HUES6 (cell line): ENCODE measurements at regions not wholly inside any gene's neighbourhood (a gene's known extent, or its start where the extent isn't known, plus 50 kb on each side); places are given as distances from the start of the nearest gene placed in this dataset.

Source experiments
- H3K27ac ChIP-seq: 2 replicates; pipeline ENCODE4 v1.7.0; 2013; ENCODE audit warnings: low read depth, mild to moderate bottlenecking, low read length, inconsistent platforms
- H3K27me3 ChIP-seq: 2 replicates; pipeline ENCODE4 v1.6.1; 2013; ENCODE audit warnings: low read length; ENCODE audit not compliant: control insufficient read depth, insufficient read depth
- H3K36me3 ChIP-seq: 2 replicates; pipeline ENCODE4 v1.6.1; 2013; ENCODE audit warnings: low read length; ENCODE audit not compliant: control insufficient read depth, insufficient read depth
- H3K4me1 ChIP-seq: 2 replicates; pipeline ENCODE4 v1.6.1; 2013; ENCODE audit warnings: low read length; ENCODE audit not compliant: control insufficient read depth, insufficient read depth
- H3K4me3 ChIP-seq: 2 replicates; pipeline ENCODE4 v1.5.1; 2013; ENCODE audit warnings: low read depth, low read length
- H3K9ac ChIP-seq: one replicate; pipeline ENCODE4 v1.6.1; 2013; ENCODE audit warnings: mild to moderate bottlenecking, low read length
- H3K9me3 ChIP-seq: 2 replicates; pipeline ENCODE4 v1.6.1; 2013; ENCODE audit warnings: low read depth, low read length; ENCODE audit not compliant: control insufficient read depth, insufficient read depth

GRCh38 chr6:8780653-8781052, 345.3 kb upstream of the SLC35B3 start:
- H3K4me1 ChIP-seq, result no peaks in the 10 kb centered on the region
- no peaks in the 10 kb centered on the region for H3K27me3 ChIP-seq
- no peak overlapping the region for H3K27ac ChIP-seq
- H3K9ac ChIP-seq, result no peak overlapping the region
- H3K9me3 ChIP-seq, result 0 out of 2 replicates have a peak, but pooled peaks cover 4% of the 10 kb centered on the region
- H3K36me3 ChIP-seq, result no peaks in the 10 kb centered on the region
- no peak overlapping the region for H3K4me3 ChIP-seq

- Histone ChIP-seq H3K9me3 (no peaks in the 10 kb centered on the region), H3K4me1 (peaks cover 2% of the 10 kb centered on the region; the same call in 1 of the 2 replicates), H3K36me3 (no peaks in the 10 kb centered on the region), H3K27ac (no peak overlapping the region), H3K27me3 (no peaks in the 10 kb centered on the region), H3K9ac (no peak overlapping the region), H3K4me3 (no peak overlapping the region)
Measured at GRCh38 chr6:8764733-8765132, 329.4 kb upstream of the SLC35B3 start.

DNA sequence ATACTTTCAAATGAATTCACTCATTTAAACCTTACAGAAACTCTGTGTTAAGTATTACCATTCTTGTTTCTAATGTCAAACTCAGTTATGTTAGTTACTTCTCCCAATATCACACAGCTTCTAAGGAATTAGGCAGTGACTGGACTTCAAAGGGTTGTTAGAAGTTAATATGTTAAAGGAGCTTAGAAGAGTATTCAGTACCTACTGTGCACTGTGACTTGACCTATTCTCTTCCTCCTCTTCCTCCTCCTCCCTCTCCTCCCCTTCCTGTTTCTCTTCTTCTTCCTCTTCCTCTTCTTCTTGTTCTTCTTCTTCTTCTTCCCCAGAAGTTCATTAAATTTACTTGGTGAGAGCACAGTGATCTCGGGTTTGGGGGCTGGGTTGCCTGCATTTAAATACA, 325.6 kb upstream of the SLC35B3 start:
- Histone ChIP-seq H3K9ac (no peak overlapping the region), H3K36me3 (no peaks in the 10 kb centered on the region), H3K4me1 (peaks cover 2% of the 10 kb centered on the region; the same call in 1 of the 2 replicates), H3K27ac (no peak overlapping the region), H3K4me3 (no peak overlapping the region), H3K9me3 (no peaks in the 10 kb centered on the region), H3K27me3 (no peaks in the 10 kb centered on the region)

- H3K27ac ChIP-seq, result no peak overlapping the region
- no peaks in the 10 kb centered on the region for H3K9me3 ChIP-seq
- peaks cover 2% of the 10 kb centered on the region; the same call in 1 of the 2 replicates for H3K4me1 ChIP-seq
- H3K9ac ChIP-seq, result no peak overlapping the region
- no peaks in the 10 kb centered on the region for H3K36me3 ChIP-seq
- no peak overlapping the region for H3K4me3 ChIP-seq
- H3K27me3 ChIP-seq, result no peaks in the 10 kb centered on the region
Measured at GRCh38 chr6:8758412-8758811, 323.1 kb upstream of the SLC35B3 start.

GRCh38 chr6:8750627-8751026, 315.3 kb upstream of the SLC35B3 start:
- H3K27ac ChIP-seq, result no peak overlapping the region
- H3K9me3 ChIP-seq, result no peaks in the 10 kb centered on the region
- no peak overlapping the region for H3K9ac ChIP-seq
- no peak overlapping the region for H3K4me3 ChIP-seq
- no peaks in the 10 kb centered on the region for H3K36me3 ChIP-seq
- H3K27me3 ChIP-seq, result no peaks in the 10 kb centered on the region
- H3K4me1 ChIP-seq, result no peaks in the 10 kb centered on the region

DNA sequence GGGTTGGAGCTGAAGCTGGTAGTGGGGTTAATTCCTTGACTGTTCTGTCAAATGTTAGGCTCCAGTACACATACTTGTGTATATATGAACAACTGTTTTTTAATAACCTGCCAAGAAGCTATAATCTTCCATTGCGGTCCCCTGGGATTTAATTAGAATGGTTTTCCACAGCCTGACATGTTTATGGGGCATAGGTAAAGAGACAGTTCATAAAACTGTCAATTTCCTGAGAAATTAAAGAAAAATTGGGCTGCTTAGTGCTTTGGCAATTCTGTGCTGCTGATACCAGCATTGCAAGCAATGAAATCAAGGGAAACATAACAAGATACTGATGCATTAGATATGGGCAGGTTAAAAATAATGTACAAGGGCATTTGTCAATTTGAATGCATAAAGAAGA, 314.1 kb upstream of the SLC35B3 start:
- Histone ChIP-seq H3K4me1 (no peaks in the 10 kb centered on the region), H3K9me3 (no peaks in the 10 kb centered on the region), H3K4me3 (no peak overlapping the region), H3K36me3 (no peaks in the 10 kb centered on the region), H3K9ac (no peak overlapping the region), H3K27ac (no peak overlapping the region), H3K27me3 (no peaks in the 10 kb centered on the region)

- no peaks in the 10 kb centered on the region for H3K9me3 ChIP-seq
- no peaks in the 10 kb centered on the region for H3K4me1 ChIP-seq
- no peak overlapping the region for H3K9ac ChIP-seq
- no peak overlapping the region for H3K4me3 ChIP-seq
- H3K27ac ChIP-seq, result no peak overlapping the region
- no peaks in the 10 kb centered on the region for H3K27me3 ChIP-seq
- no peaks in the 10 kb centered on the region for H3K36me3 ChIP-seq
Measured at GRCh38 chr6:8743170-8743745, 307.9 kb upstream of the SLC35B3 start.

DNA sequence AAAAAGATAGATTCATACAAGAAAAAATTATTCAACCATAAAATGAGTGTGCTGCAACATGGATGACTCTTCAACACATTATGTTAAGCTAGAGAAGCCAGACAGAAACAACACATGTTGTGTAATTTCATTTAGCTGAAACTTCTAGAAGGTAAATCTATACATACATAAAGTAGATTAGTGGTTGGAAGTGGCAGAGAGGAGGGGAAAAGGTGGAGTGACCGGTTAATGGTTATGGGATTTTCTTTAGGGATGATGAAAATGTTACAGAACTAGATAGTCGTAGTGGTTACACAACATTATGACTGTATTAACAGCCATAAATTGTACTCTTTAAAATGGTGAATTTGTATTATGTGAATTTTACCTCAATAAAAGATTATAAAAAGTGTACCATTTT, 304.1 kb upstream of the SLC35B3 start:
- Histone ChIP-seq H3K4me3 (no peak overlapping the region), H3K36me3 (no peaks in the 10 kb centered on the region), H3K4me1 (no peaks in the 10 kb centered on the region)

GRCh38 chr6:8738951-8739350, 303.6 kb upstream of the SLC35B3 start:
- H3K4me3 ChIP-seq, result no peak overlapping the region
- H3K36me3 ChIP-seq, result no peaks in the 10 kb centered on the region
- H3K9me3 ChIP-seq, result no peaks in the 10 kb centered on the region
- H3K4me1 ChIP-seq, result no peaks in the 10 kb centered on the region
- no peaks in the 10 kb centered on the region for H3K27me3 ChIP-seq
- no peak overlapping the region for H3K9ac ChIP-seq
- H3K27ac ChIP-seq, result no peak overlapping the region

More for the DNA sequence above, 304.1 kb upstream of the SLC35B3 start:
- Histone ChIP-seq H3K27ac (no peak overlapping the region), H3K27me3 (no peaks in the 10 kb centered on the region), H3K9ac (no peak overlapping the region), H3K9me3 (no peaks in the 10 kb centered on the region)

DNA sequence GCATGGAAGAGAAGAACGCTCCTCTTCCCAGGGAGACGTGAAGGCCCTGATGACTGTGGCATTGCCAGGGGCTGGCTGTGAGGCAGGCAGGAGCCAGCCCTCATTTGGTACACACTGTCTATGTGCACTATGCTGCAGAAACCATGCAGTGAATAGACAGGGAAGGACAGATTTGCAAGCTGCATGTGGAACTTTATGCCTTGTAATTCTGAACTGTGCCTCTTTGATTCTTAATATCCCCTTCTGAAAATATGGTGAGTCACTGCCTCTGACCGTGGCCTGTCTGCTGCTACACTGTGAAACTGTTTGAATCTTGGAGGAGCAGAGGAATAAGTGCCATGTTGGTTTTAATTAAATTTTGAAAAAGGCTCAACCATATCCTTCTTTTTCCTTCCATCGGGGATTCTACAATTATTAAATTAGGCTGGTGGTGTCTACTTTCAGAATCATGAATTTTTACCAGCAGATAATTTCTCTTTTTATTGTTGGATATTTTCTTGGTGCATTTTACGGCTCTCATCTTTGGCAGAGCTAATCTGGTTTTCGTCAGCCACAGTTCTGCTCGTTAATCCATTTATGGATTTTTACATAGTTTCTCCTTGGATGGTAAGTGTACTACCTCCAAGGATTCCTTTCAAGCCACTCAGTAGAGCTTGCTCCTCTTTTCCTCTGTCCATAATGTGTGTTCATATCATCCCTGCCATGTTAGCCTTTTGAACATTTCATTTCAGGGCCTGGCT, 301.0 kb upstream of the SLC35B3 start:
- H3K9ac ChIP-seq, result no peak overlapping the region
- no peak overlapping the region for H3K4me3 ChIP-seq
- no peaks in the 10 kb centered on the region for H3K27me3 ChIP-seq

GRCh38 chr6:8733879-8734278, 298.5 kb upstream of the SLC35B3 start:
- H3K27me3 ChIP-seq, result no peaks in the 10 kb centered on the region
- H3K27ac ChIP-seq, result no peak overlapping the region
- no peaks in the 10 kb centered on the region for H3K4me1 ChIP-seq
- H3K36me3 ChIP-seq, result no peaks in the 10 kb centered on the region
- no peaks in the 10 kb centered on the region for H3K9me3 ChIP-seq
- H3K9ac ChIP-seq, result no peak overlapping the region
- no peak overlapping the region for H3K4me3 ChIP-seq

More for the DNA sequence above, 301.0 kb upstream of the SLC35B3 start:
- Histone ChIP-seq H3K9me3 (no peaks in the 10 kb centered on the region), H3K4me1 (no peaks in the 10 kb centered on the region), H3K27ac (no peak overlapping the region), H3K36me3 (no peaks in the 10 kb centered on the region)
